ENCODE measurements at regions not wholly inside any gene's neighbourhood (a gene's known extent, or its start where the extent isn't known, plus 50 kb on each side); places are given as distances from the start of the nearest gene placed in this dataset.

DNA sequence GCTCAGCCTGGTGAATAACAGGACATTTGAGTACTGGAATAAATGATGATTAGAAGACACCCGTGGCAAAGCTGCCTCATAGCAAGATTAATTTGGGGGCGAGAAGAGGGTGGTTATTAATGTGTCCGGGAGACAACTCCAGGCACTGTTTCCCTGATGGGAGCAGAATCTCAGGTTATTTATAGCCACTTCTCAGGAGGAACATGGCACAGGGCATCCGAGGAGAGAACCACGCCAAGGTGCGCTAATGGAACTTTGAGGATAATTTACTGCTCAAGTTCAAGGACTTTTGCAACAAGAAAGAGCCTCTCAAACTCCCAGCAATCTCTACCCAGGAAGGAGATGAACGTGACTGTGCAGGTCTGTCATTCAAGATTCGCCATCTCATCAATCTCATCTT lies 362.5 kb upstream of the ERCC4 start:
- intact Hi-C loops (cut with micrococcal nuclease): no loop called here
- no peak overlapping the region for H3K4me3 Mint-ChIP-seq
- peaks cover 0 to 2% (median 2%) of the 10 kb centered on the region in 3 donors for H3K27me3 Mint-ChIP-seq (ENCODE audit: low read depth in 3 of 3)
- H3K9me3 ChIP-seq (replicated peaks in 1 of 2; ENCODE audit: control insufficient read depth in 1 of 2, insufficient read depth in 1 of 2, low read length in 2 of 2): no peaks in the 10 kb centered on the region
- H3K36me3 Mint-ChIP-seq: no peaks in the 10 kb centered on the region
- no peak overlapping the region for H3K4me3 ChIP-seq (replicated peaks in 1 of 3; ENCODE audit: low read depth in 2 of 3, low read length in 3 of 3)
- H3K27ac ChIP-seq (ENCODE audit: low read depth in 1 of 2, low read length in 2 of 2): no peak overlapping the region
- TF ChIP-seq CTCF (IDR thresholded peaks at IDR 0.05): no peak
- no peaks in the 10 kb centered on the region for H3K36me3 ChIP-seq (replicated peaks in 1 of 2; ENCODE audit: control insufficient read depth in 1 of 2, insufficient read depth in 2 of 2, low read length in 2 of 2)
- H3K27ac Mint-ChIP-seq: no peak overlapping the region
- no peak overlapping the region for H3K4me2 ChIP-seq (replicated peaks; ENCODE audit: extremely low read depth, low read length, poor library complexity, severe bottlenecking)
- H3K27me3 ChIP-seq (ENCODE audit: control insufficient read depth in 2 of 2, insufficient read depth in 2 of 2, low read length in 2 of 2): no peaks in the 10 kb centered on the region
- peaks cover 0 to 5% (median 3%) of the 10 kb centered on the region in 7 donors for H3K9me3 Mint-ChIP-seq
- no peaks in the 10 kb centered on the region for H3K4me1 ChIP-seq (ENCODE audit: control insufficient read depth in 1 of 2, insufficient read depth in 2 of 2, low read length in 2 of 2)
- WGBS (ENCODE audit: insufficient coverage): 74% methylated on average over 5 of the region's 8 CpGs
- H3K79me2 ChIP-seq (ENCODE audit: insufficient read depth, low read length): no peaks in the 10 kb centered on the region
- no peaks in the 10 kb centered on the region for H4K20me1 ChIP-seq (ENCODE audit: insufficient read depth, low read length)
- DNase-seq: no peak
- no peaks in the 10 kb centered on the region for H3K4me1 Mint-ChIP-seq
- H2AFZ ChIP-seq (ENCODE audit: insufficient read depth, low read depth, low read length, poor library complexity, severe bottlenecking): no peak overlapping the region
- no peak overlapping the region for H3K9ac ChIP-seq (ENCODE audit: insufficient read depth, low read length, poor library complexity, severe bottlenecking)

DNA sequence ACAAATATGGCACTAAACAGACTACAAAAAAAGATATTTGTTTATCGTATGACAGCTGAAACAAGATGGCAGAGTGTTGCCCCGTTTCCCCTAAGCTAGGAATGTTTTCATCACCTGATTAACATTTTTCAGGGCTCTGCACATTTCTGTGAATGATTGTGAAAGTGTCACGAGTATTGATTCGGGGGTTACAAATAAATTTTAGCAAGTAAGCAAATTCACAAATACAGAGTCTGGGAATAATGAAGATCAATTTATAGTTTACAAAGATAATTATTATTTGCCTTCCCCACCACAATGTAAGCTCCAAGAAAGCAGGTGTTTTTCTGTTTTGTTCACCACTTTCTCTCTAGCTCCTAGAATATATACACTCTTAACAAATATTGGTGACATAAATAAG lies 361.2 kb upstream of the ERCC4 start:
- Mint-ChIP-seq H3K27me3 (ENCODE audit: low read depth in 3 of 3) (peaks cover 0 to 2% (median 2%) of the 10 kb centered on the region in 3 donors), H3K36me3 (no peaks in the 10 kb centered on the region), H3K27ac (no peak overlapping the region), H3K4me3 (no peak overlapping the region), H3K9me3 (peaks cover 0 to 5% (median 3%) of the 10 kb centered on the region in 7 donors), H3K4me1 (no peaks in the 10 kb centered on the region)
- H3K36me3 ChIP-seq (replicated peaks in 1 of 2; ENCODE audit: control insufficient read depth in 1 of 2, insufficient read depth in 2 of 2, low read length in 2 of 2): no peaks in the 10 kb centered on the region
- no peak overlapping the region for H3K4me3 ChIP-seq (replicated peaks in 1 of 3; ENCODE audit: low read depth in 2 of 3, low read length in 3 of 3)
- H3K27ac ChIP-seq (ENCODE audit: low read depth in 1 of 2, low read length in 2 of 2): no peak overlapping the region
- H3K9me3 ChIP-seq (replicated peaks in 1 of 2; ENCODE audit: control insufficient read depth in 1 of 2, insufficient read depth in 1 of 2, low read length in 2 of 2): no peaks in the 10 kb centered on the region
- TF ChIP-seq CTCF (IDR thresholded peaks at IDR 0.05): no peak
- 100% methylated on average over 1 of the region's 4 CpGs for WGBS (ENCODE audit: insufficient coverage)
- no peaks in the 10 kb centered on the region for H3K4me1 ChIP-seq (ENCODE audit: control insufficient read depth in 1 of 2, insufficient read depth in 2 of 2, low read length in 2 of 2)
- no peak overlapping the region for H2AFZ ChIP-seq (ENCODE audit: insufficient read depth, low read depth, low read length, poor library complexity, severe bottlenecking)
- intact Hi-C loops (cut with micrococcal nuclease): no loop called here
- H3K27me3 ChIP-seq (ENCODE audit: control insufficient read depth in 2 of 2, insufficient read depth in 2 of 2, low read length in 2 of 2): no peaks in the 10 kb centered on the region
- H3K4me2 ChIP-seq (replicated peaks; ENCODE audit: extremely low read depth, low read length, poor library complexity, severe bottlenecking): no peak overlapping the region
- H4K20me1 ChIP-seq (ENCODE audit: insufficient read depth, low read length): no peaks in the 10 kb centered on the region
- no peak for DNase-seq
- no peaks in the 10 kb centered on the region for H3K79me2 ChIP-seq (ENCODE audit: insufficient read depth, low read length)
- H3K9ac ChIP-seq (ENCODE audit: insufficient read depth, low read length, poor library complexity, severe bottlenecking): no peak overlapping the region

All from CD14-positive monocyte (primary cell).